LNCAP (cell line): ENCODE measurements at regions not wholly inside any gene's neighbourhood (a gene's known extent, or its start where the extent isn't known, plus 50 kb on each side); places are given as distances from the start of the nearest gene placed in this dataset.

Experiments used
- CTCF ChIP-seq: fragments of 450-650 bp; IDR thresholded peaks from 2 replicates; pipeline ENCODE4 v1.5.1; 2017; ENCODE audit warnings: mild to moderate bottlenecking

GRCh38 chr4:121464854-121465253 lies 84.0 kb upstream of the QRFPR start:
- no peak for TF ChIP-seq CTCF

GRCh38 chr4:121462660-121463261 lies 81.9 kb upstream of the QRFPR start:
- peak; percentile 66 for TF ChIP-seq CTCF

GRCh38 chr4:121459026-121459425 lies 78.2 kb upstream of the QRFPR start:
- TF ChIP-seq CTCF = no peak

- TF ChIP-seq CTCF = no peak
Measured at GRCh38 chr4:121457278-121457875, 76.6 kb upstream of the QRFPR start.

GRCh38 chr4:121455285-121455684 lies 74.5 kb upstream of the QRFPR start:
- no peak for TF ChIP-seq CTCF

- TF ChIP-seq CTCF = no peak
Measured at GRCh38 chr4:121454251-121454979, 73.6 kb upstream of the QRFPR start.

GRCh38 chr4:121451310-121451709 lies 70.5 kb upstream of the QRFPR start:
- TF ChIP-seq CTCF = no peak
